ENCODE measurements at regions not wholly inside any gene's neighbourhood (a gene's known extent, or its start where the extent isn't known, plus 50 kb on each side); places are given as distances from the start of the nearest gene placed in this dataset.

GRCh38 chr1:116232989-116233514, 121.9 kb downstream of the MAB21L3 start:
- DNase-seq (ENCODE audit: low spot score): no peak

- no peak for DNase-seq (ENCODE audit: low spot score)
These were observed 123.2 kb downstream of the MAB21L3 start for GRCh38 chr1:116234429-116234828.

GRCh38 chr1:116239916-116240315, 128.7 kb downstream of the MAB21L3 start:
- no peak for DNase-seq (ENCODE audit: low spot score)

GRCh38 chr1:116242741-116243140, 130.3 kb upstream of the ATP1A1 start:
- no peak for DNase-seq (ENCODE audit: low spot score)

- no peak for DNase-seq (ENCODE audit: low spot score)
These were observed 129.6 kb upstream of the ATP1A1 start for GRCh38 chr1:116243333-116244054.

GRCh38 chr1:116246174-116246573, 126.9 kb upstream of the ATP1A1 start:
- DNase-seq (ENCODE audit: low spot score): no peak

GRCh38 chr1:116252271-116252670, 120.8 kb upstream of the ATP1A1 start:
- DNase-seq (ENCODE audit: low spot score): no peak

- DNase-seq (ENCODE audit: low spot score): no peak
These were observed 120.3 kb upstream of the ATP1A1 start for GRCh38 chr1:116252785-116253184.

- DNase-seq (ENCODE audit: low spot score): no peak
These were observed 119.3 kb upstream of the ATP1A1 start for GRCh38 chr1:116253566-116254382.

- peak; percentile 45 for DNase-seq (ENCODE audit: low spot score)
These were observed 118.3 kb upstream of the ATP1A1 start for GRCh38 chr1:116254776-116255175.

- no peak for DNase-seq (ENCODE audit: low spot score)
These were observed 117.4 kb upstream of the ATP1A1 start for GRCh38 chr1:116255486-116256285.

GRCh38 chr1:116256286-116256649, 116.8 kb upstream of the ATP1A1 start:
- no peak for DNase-seq (ENCODE audit: low spot score)

GRCh38 chr1:116256875-116257274, 116.2 kb upstream of the ATP1A1 start:
- DNase-seq (ENCODE audit: low spot score): no peak

- no peak for DNase-seq (ENCODE audit: low spot score)
These were observed 115.7 kb upstream of the ATP1A1 start for GRCh38 chr1:116257341-116257767.

- no peak for DNase-seq (ENCODE audit: low spot score)
These were observed 115.2 kb upstream of the ATP1A1 start for GRCh38 chr1:116257836-116258235.

GRCh38 chr1:116258668-116259419, 114.2 kb upstream of the ATP1A1 start:
- DNase-seq (ENCODE audit: low spot score): no peak

GRCh38 chr1:116259663-116260062, 113.4 kb upstream of the ATP1A1 start:
- DNase-seq (ENCODE audit: low spot score): no peak

- no peak for DNase-seq (ENCODE audit: low spot score)
These were observed 112.9 kb upstream of the ATP1A1 start for GRCh38 chr1:116260115-116260514.

GRCh38 chr1:116260621-116261020, 112.4 kb upstream of the ATP1A1 start:
- no peak for DNase-seq (ENCODE audit: low spot score)

- no peak for DNase-seq (ENCODE audit: low spot score)
These were observed 111.8 kb upstream of the ATP1A1 start for GRCh38 chr1:116261227-116261626.

GRCh38 chr1:116262207-116262994, 110.6 kb upstream of the ATP1A1 start:
- DNase-seq (ENCODE audit: low spot score): no peak
